Esophagus muscularis mucosa (tissue), 4 donors: ENCODE measurements at regions not wholly inside any gene's neighbourhood (a gene's known extent, or its start where the extent isn't known, plus 50 kb on each side); places are given as distances from the start of the nearest gene placed in this dataset.

Source experiments
- CTCF ChIP-seq, 3 experiments: fragments of 200-600 bp in 2 of 3; fragments of 450-650 bp in 1 of 3; sonication (generic) in 2 of 3; IDR thresholded peaks; one replicate each; pipeline ENCODE4 v1.5.1; 2017 to 2019; ENCODE audit warnings: antibody characterized with exemption in 3 of 3, mild to moderate bottlenecking in 2 of 3, moderate library complexity in 1 of 3
- EP300 ChIP-seq: sonication (generic); formaldehyde crosslinking; IDR thresholded peaks from one replicate; pipeline ENCODE4 v1.6.1; 2017; ENCODE audit warnings: antibody characterized with exemption
- POLR2A ChIP-seq: fragments of 450-650 bp; IDR thresholded peaks from one replicate; pipeline ENCODE4 v1.6.1; 2017; ENCODE audit warnings: antibody characterized with exemption, moderate library complexity, mild to moderate bottlenecking, low read depth
- POLR2AphosphoS5 ChIP-seq, 2 donors: sonication (generic); formaldehyde crosslinking; IDR thresholded peaks; one replicate each; pipeline ENCODE4 v1.6.1; 2017; ENCODE audit warnings: antibody characterized with exemption in 2 of 2

GRCh38 chr1:86231076-86231475, 74.5 kb upstream of the COL24A1 start:
- TF ChIP-seq CTCF (IDR thresholded peaks at IDR 0.05), result no peak
- TF ChIP-seq POLR2A, result no peak
- no peak for TF ChIP-seq EP300
- TF ChIP-seq POLR2AphosphoS5 (IDR thresholded peaks at IDR 0.05), result no peak
